OCI-LY1 (cell line): ENCODE measurements at regions not wholly inside any gene's neighbourhood (a gene's known extent, or its start where the extent isn't known, plus 50 kb on each side); places are given as distances from the start of the nearest gene placed in this dataset.

Source experiments
- H2AFZ ChIP-seq: fragments of 200-600 bp; sonication (generic), shearing (Covaris generic); 2 replicates; pipeline ENCODE4 v1.6.0; 2014; ENCODE audit warnings: antibody characterized with exemption, mild to moderate bottlenecking, low read length
- H3F3A ChIP-seq: fragments of 200-600 bp; sonication (generic), shearing (Covaris generic); 2 replicates; pipeline ENCODE4 v1.6.0; 2014; ENCODE audit warnings: mild to moderate bottlenecking, antibody characterized with exemption, low read length, moderate library complexity; ENCODE audit not compliant: insufficient read depth
- H3K27ac ChIP-seq: fragments of 200-600 bp; sonication (generic); 2 replicates; pipeline ENCODE4 v1.5.1; 2014; ENCODE audit warnings: low read length, mixed run types, mild to moderate bottlenecking, low read depth; ENCODE audit not compliant: poor library complexity, severe bottlenecking
- H3K27me3 ChIP-seq: fragments of 200-600 bp; sonication (generic); 2 replicates; pipeline ENCODE4 v1.6.0; 2014; ENCODE audit warnings: antibody characterized with exemption, mild to moderate bottlenecking, low read length, moderate library complexity; ENCODE audit not compliant: insufficient read depth
- H3K36me3 ChIP-seq: fragments of 200-600 bp; sonication (generic); 2 replicates; pipeline ENCODE4 v1.6.1; 2014; ENCODE audit warnings: mild to moderate bottlenecking, antibody characterized with exemption, low read length, moderate library complexity, mixed read lengths; ENCODE audit not compliant: insufficient read depth
- H3K4me1 ChIP-seq: fragments of 200-600 bp; sonication (generic); 2 replicates; pipeline ENCODE4 v1.5.1; 2014; ENCODE audit warnings: mild to moderate bottlenecking, low read length, moderate library complexity; ENCODE audit not compliant: insufficient read depth, severe bottlenecking
- H3K4me2 ChIP-seq: fragments of 200-600 bp; sonication (generic), shearing (Covaris generic); 2 replicates; pipeline ENCODE4 v1.6.1; 2014; ENCODE audit warnings: low read length
- H3K4me3 ChIP-seq: fragments of 200-600 bp; sonication (generic); 2 replicates; pipeline ENCODE4 v1.5.1; 2014; ENCODE audit warnings: low read length, low read depth, mild to moderate bottlenecking, mixed read lengths; ENCODE audit not compliant: poor library complexity, severe bottlenecking
- H3K79me2 ChIP-seq: fragments of 200-600 bp; shearing (Covaris generic); 2 replicates; pipeline ENCODE4 v1.6.1; 2016; ENCODE audit warnings: mixed run types, low read length, mixed read lengths; ENCODE audit not compliant: insufficient read depth
- H3K9ac ChIP-seq: fragments of 200-600 bp; sonication (generic), shearing (Covaris generic); 2 replicates; pipeline ENCODE4 v1.6.1; 2014; ENCODE audit warnings: mild to moderate bottlenecking, low read length, mixed read lengths
- H3K9me2 ChIP-seq: fragments of 200-600 bp; sonication (generic), shearing (Covaris generic); 2 replicates; pipeline ENCODE4 v1.6.1; 2014; ENCODE audit warnings: low read depth, mild to moderate bottlenecking, low read length, mixed read lengths
- H3K9me3 ChIP-seq: fragments of 200-600 bp; shearing (Covaris generic); 2 replicates; pipeline ENCODE4 v1.6.1; 2014; ENCODE audit warnings: low read length, mixed read lengths
- H4K20me1 ChIP-seq: fragments of 200-600 bp; sonication (generic), shearing (Covaris generic); 2 replicates; pipeline ENCODE4 v1.6.0; 2016; ENCODE audit warnings: mild to moderate bottlenecking, low read length; ENCODE audit not compliant: insufficient read depth
- EZH2 ChIP-seq: fragments of 200-600 bp; sonication (generic), shearing (Covaris generic); IDR thresholded peaks from 2 replicates; pipeline ENCODE4 v1.8.0; 2017; ENCODE audit warnings: borderline replicate concordance, mixed run types, mild to moderate bottlenecking, antibody characterized with exemption, low read length, moderate library complexity, mixed read lengths
- TF ChIP-seq, protein P1 (sequence below): fragments of 200-600 bp; sonication (generic), shearing (Covaris generic); IDR thresholded peaks from 2 replicates; pipeline ENCODE4 v1.5.1; 2017; ENCODE audit warnings: mild to moderate bottlenecking, antibody characterized with exemption, low read length, moderate library complexity, mixed read lengths

DNA sequence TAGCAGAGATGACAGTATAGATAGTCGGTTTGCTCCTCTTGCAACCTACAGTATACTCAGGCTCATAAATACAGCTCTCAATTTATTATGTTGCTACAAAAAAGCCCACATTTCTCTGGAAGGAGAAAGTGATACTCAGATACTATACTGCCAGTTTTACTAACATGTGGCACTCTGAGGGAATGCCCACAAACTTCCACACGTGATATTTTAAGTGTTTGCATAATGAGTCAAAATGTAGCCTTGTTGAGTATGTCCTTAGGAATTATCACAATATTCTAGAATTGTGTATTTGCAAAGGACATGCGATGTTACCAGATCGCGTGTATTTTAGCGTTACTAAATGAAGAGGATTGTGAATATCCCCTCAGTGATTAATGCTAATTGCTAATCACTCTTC lies 929.1 kb downstream of the STIM2 start:
- H3K27me3 ChIP-seq: no peaks in the 10 kb centered on the region
- H3K27ac ChIP-seq: no peak overlapping the region
- no peaks in the 10 kb centered on the region for H3K9me2 ChIP-seq
- no peak overlapping the region for H3K4me2 ChIP-seq
- no peaks in the 10 kb centered on the region for H4K20me1 ChIP-seq
- H3K36me3 ChIP-seq: no peaks in the 10 kb centered on the region
- TF ChIP-seq, protein P1, sequence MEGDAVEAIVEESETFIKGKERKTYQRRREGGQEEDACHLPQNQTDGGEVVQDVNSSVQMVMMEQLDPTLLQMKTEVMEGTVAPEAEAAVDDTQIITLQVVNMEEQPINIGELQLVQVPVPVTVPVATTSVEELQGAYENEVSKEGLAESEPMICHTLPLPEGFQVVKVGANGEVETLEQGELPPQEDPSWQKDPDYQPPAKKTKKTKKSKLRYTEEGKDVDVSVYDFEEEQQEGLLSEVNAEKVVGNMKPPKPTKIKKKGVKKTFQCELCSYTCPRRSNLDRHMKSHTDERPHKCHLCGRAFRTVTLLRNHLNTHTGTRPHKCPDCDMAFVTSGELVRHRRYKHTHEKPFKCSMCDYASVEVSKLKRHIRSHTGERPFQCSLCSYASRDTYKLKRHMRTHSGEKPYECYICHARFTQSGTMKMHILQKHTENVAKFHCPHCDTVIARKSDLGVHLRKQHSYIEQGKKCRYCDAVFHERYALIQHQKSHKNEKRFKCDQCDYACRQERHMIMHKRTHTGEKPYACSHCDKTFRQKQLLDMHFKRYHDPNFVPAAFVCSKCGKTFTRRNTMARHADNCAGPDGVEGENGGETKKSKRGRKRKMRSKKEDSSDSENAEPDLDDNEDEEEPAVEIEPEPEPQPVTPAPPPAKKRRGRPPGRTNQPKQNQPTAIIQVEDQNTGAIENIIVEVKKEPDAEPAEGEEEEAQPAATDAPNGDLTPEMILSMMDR: no peak
- no peak for TF ChIP-seq EZH2
- no peak overlapping the region for H2AFZ ChIP-seq
- no peak overlapping the region for H3K4me3 ChIP-seq
- no peaks in the 10 kb centered on the region for H3F3A ChIP-seq
- H3K4me1 ChIP-seq: no peaks in the 10 kb centered on the region
- no peaks in the 10 kb centered on the region for H3K9me3 ChIP-seq
- no peak overlapping the region for H3K9ac ChIP-seq
- no peaks in the 10 kb centered on the region for H3K79me2 ChIP-seq

DNA sequence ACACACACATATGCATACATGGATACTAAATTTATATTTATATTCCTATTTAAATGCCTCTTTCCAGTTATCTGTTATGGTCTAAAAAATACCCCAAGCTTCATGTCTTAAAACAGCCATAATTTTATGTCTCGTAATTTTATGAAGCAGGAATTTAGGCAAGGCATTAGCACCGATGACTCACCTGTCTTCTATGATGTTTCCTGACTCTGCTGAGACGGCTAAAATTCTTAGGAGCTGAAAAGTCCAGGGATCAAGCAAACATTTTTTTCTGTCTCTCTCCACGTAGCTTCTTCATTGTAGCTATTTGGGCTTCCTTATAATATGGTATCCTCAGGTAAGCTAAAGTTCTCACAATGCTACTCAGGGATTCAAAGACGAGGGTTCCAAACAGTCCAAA lies 930.3 kb downstream of the STIM2 start:
- H3K4me1 ChIP-seq: no peaks in the 10 kb centered on the region
- H4K20me1 ChIP-seq: no peaks in the 10 kb centered on the region
- no peaks in the 10 kb centered on the region for H3K27me3 ChIP-seq
- no peaks in the 10 kb centered on the region for H3K79me2 ChIP-seq
- H3K27ac ChIP-seq: no peak overlapping the region
- no peak overlapping the region for H3K9ac ChIP-seq
- H3K9me2 ChIP-seq: no peaks in the 10 kb centered on the region
- H3K9me3 ChIP-seq: no peaks in the 10 kb centered on the region
- no peak overlapping the region for H3K4me2 ChIP-seq
- H3K36me3 ChIP-seq: no peaks in the 10 kb centered on the region
- no peak for TF ChIP-seq EZH2
- TF ChIP-seq, protein P1: no peak
- no peak overlapping the region for H2AFZ ChIP-seq
- no peak overlapping the region for H3K4me3 ChIP-seq
- no peaks in the 10 kb centered on the region for H3F3A ChIP-seq

DNA sequence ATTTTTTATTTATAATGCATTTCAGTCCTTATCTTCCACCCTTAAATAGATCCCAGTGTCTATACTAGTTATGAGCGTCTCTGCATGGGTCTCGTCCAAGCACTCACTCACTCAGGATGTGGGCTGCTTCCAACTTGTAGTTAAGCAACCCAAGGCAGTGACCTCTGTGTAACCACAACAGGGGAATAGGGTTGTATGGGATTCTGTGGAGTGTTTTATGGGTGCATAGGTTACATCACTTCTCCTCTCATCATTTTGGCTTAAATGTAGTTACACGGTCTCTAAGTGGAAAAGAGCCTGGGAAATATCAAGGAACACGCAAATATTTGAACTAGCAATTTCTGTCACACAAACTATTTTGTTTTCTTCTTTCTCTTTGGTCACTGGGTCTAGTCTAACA lies 931.0 kb downstream of the STIM2 start:
- Histone ChIP-seq H3K9me2 (no peaks in the 10 kb centered on the region), H3K4me2 (no peak overlapping the region), H3K27ac (no peak overlapping the region), H3K4me1 (no peaks in the 10 kb centered on the region), H3F3A (no peaks in the 10 kb centered on the region), H3K27me3 (no peaks in the 10 kb centered on the region), H4K20me1 (no peaks in the 10 kb centered on the region), H3K4me3 (no peak overlapping the region), H2AFZ (no peak overlapping the region), H3K36me3 (no peaks in the 10 kb centered on the region), H3K9me3 (no peaks in the 10 kb centered on the region), H3K79me2 (no peaks in the 10 kb centered on the region), H3K9ac (no peak overlapping the region)
- TF ChIP-seq EZH2: no peak
- TF ChIP-seq, protein P1: no peak
